Calu3 (cell line): ENCODE measurements at regions not wholly inside any gene's neighbourhood (a gene's known extent, or its start where the extent isn't known, plus 50 kb on each side); places are given as distances from the start of the nearest gene placed in this dataset.

Experiments used
- BruUV-seq: library from RNA; stranded (reverse); fragments of 400-500 nt; replicated peaks from 2 replicates; lab custom pipeline; 2021; lab: Mats Ljungman, UMichigan
- CTCF ChIA-PET: fragments of 300-600 bp; sonication (Branson Sonifier 250); formaldehyde crosslinking; loops from one replicate; lab custom pipeline; 2022; ENCODE audit warnings: antibody characterized with exemption; lab: Charles Lee
- DNase-seq: peaks from one replicate; pipeline ENCODE4 v3.0.0; 2022
- H3K27ac Mint-ChIP-seq: one replicate; pipeline ENCODE4 v1.8.0; 2022; ENCODE audit warnings: mixed read lengths; ENCODE audit not compliant: unreplicated experiment
- H3K27me3 Mint-ChIP-seq: one replicate; pipeline ENCODE4 v1.8.0; 2022; ENCODE audit warnings: mixed read lengths; ENCODE audit not compliant: unreplicated experiment
- H3K36me3 Mint-ChIP-seq: one replicate; pipeline ENCODE4 v1.8.0; 2022; ENCODE audit warnings: mild to moderate bottlenecking, moderate library complexity, mixed read lengths; ENCODE audit not compliant: insufficient read depth, unreplicated experiment
- H3K4me1 Mint-ChIP-seq: one replicate; pipeline ENCODE4 v1.8.0; 2022; ENCODE audit warnings: mild to moderate bottlenecking, low read depth, mixed read lengths; ENCODE audit not compliant: unreplicated experiment
- H3K4me3 Mint-ChIP-seq: one replicate; pipeline ENCODE4 v1.8.0; 2022; ENCODE audit warnings: mild to moderate bottlenecking, low read depth, moderate library complexity, mixed read lengths; ENCODE audit not compliant: unreplicated experiment
- H3K9me3 Mint-ChIP-seq: one replicate; pipeline ENCODE4 v1.8.0; 2022; ENCODE audit warnings: low read depth, mixed read lengths; ENCODE audit not compliant: unreplicated experiment
- CTCF ChIP-seq: fragments of 200-600 bp; IDR thresholded peaks from one replicate; pipeline ENCODE4 v1.8.0; 2022; ENCODE audit warnings: antibody characterized with exemption; ENCODE audit not compliant: unreplicated experiment
- intact Hi-C: fragments of 100-400 bp; cut with micrococcal nuclease; formaldehyde crosslinking; loops from one replicate; pipeline ENCODE4 v1.10.0; 2022; ENCODE audit not compliant: unreplicated experiment

DNA sequence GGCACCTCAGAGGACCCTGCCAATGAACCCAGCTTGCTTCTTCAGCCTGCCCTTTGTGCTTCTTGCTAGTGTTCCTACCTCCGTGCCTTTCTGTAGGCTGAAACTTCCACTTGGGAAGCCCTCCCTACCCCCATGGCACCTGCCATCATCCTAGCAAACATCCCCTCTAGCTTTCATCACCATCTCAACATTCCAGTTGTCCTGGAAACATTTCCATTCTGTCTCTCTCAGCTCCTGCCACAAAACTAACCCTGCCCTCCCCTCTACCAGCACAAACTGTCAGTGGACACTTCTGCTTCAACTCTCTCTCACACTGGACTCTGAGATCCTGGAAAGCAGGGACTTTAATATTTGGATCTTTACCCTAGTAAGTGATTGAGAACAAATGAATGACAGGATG lies 525.8 kb upstream of the TENM4 start:
- TF ChIP-seq CTCF = no peak
- BruUV-seq = no TSS peak
- H3K36me3 Mint-ChIP-seq = no peaks in the 10 kb centered on the region
- H3K4me3 Mint-ChIP-seq = no peak overlapping the region
- intact Hi-C loops = no loop called here
- H3K4me1 Mint-ChIP-seq = no peaks in the 10 kb centered on the region
- no peak for DNase-seq
- CTCF ChIA-PET = no interaction called here
- H3K9me3 Mint-ChIP-seq = peaks cover 20% of the 10 kb centered on the region
- no peak overlapping the region for H3K27ac Mint-ChIP-seq
- no peaks in the 10 kb centered on the region for H3K27me3 Mint-ChIP-seq

- TF ChIP-seq CTCF = no peak
- no TSS peak for BruUV-seq
- Mint-ChIP-seq H3K4me1 (no peaks in the 10 kb centered on the region), H3K27ac (no peak overlapping the region), H3K4me3 (no peak overlapping the region), H3K36me3 (no peaks in the 10 kb centered on the region), H3K27me3 (no peaks in the 10 kb centered on the region), H3K9me3 (peaks cover 16% of the 10 kb centered on the region)
- no peak for DNase-seq
- intact Hi-C loops = no loop called here
- CTCF ChIA-PET = no interaction called here
These were observed 523.2 kb upstream of the TENM4 start for GRCh38 chr11:79963856-79964645.

GRCh38 chr11:79960461-79960860 lies 519.6 kb upstream of the TENM4 start:
- Mint-ChIP-seq H3K4me1 (no peaks in the 10 kb centered on the region), H3K4me3 (no peak overlapping the region), H3K27me3 (no peaks in the 10 kb centered on the region), H3K36me3 (no peaks in the 10 kb centered on the region), H3K27ac (no peak overlapping the region), H3K9me3 (peaks cover 19% of the 10 kb centered on the region)
- no TSS peak for BruUV-seq
- CTCF ChIA-PET = no interaction called here
- no peak for TF ChIP-seq CTCF
- no peak for DNase-seq
- intact Hi-C loops = no loop called here

DNA sequence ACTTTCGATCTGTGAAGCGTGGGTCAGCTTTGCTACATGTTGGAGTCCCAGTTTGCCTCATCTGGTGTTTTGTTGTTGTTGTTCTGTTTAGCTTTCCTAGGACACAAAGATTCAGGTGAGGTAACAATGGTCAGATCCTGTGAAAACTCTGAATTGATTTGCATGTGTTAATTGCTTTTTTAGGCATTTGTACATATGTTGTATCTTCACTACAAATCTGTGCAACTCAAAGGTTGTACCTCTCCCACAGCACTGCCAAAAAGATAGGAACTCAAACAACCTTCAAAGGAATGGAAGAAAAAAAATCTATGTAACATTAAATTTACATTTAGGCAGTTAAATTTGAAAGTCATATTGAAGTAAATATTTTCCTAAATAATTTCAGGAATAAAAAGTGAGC lies 518.5 kb upstream of the TENM4 start:
- TF ChIP-seq CTCF = no peak
- Mint-ChIP-seq H3K9me3 (peaks cover 19% of the 10 kb centered on the region), H3K4me1 (no peaks in the 10 kb centered on the region), H3K27ac (no peak overlapping the region), H3K4me3 (no peak overlapping the region), H3K36me3 (no peaks in the 10 kb centered on the region), H3K27me3 (no peaks in the 10 kb centered on the region)
- DNase-seq = no peak
- no TSS peak for BruUV-seq
- CTCF ChIA-PET = no interaction called here
- intact Hi-C loops = no loop called here
